GM23338 (cell line): ENCODE measurements at regions not wholly inside any gene's neighbourhood (a gene's known extent, or its start where the extent isn't known, plus 50 kb on each side); places are given as distances from the start of the nearest gene placed in this dataset.
A peak's percentile ranks its signal among the peaks of the same experiment; 100 is the strongest.

ENCODE experiments used
- ATAC-seq: fragments of 200-7000 bp; cut with Tn5 transposase; 3 replicates; pipeline ENCODE4 v1.9.1; 2020
- DNase-seq: peaks from one replicate; pipeline ENCODE4 v3.0.0-alpha.2; 2015; ENCODE audit warnings: low spot score
- H2AFZ ChIP-seq: fragments of 200-600 bp; sonication (generic); 2 replicates; pipeline ENCODE4 v1.8.0; 2016; ENCODE audit warnings: antibody characterized with exemption, mild to moderate bottlenecking, moderate library complexity
- H3F3A ChIP-seq: fragments of 200-600 bp; sonication (generic); replicated peaks from 2 replicates; pipeline ENCODE4 v1.8.0; 2017; ENCODE audit warnings: antibody characterized with exemption, mixed run types, low read depth
- H3K27ac ChIP-seq: fragments of 200-600 bp; sonication (generic); 2 replicates; pipeline ENCODE4 v1.6.1; 2016; ENCODE audit warnings: low read depth
- H3K27me3 ChIP-seq: fragments of 200-600 bp; sonication (generic); 2 replicates; pipeline ENCODE4 v1.8.0; 2016; ENCODE audit warnings: mild to moderate bottlenecking, mixed run types, moderate library complexity; ENCODE audit not compliant: insufficient read depth
- H3K36me3 ChIP-seq: fragments of 200-600 bp; sonication (generic); 2 replicates; pipeline ENCODE4 v1.8.0; 2016; ENCODE audit warnings: mild to moderate bottlenecking; ENCODE audit not compliant: insufficient read depth
- H3K4me1 ChIP-seq: fragments of 200-600 bp; sonication (generic); 2 replicates; pipeline ENCODE4 v1.8.0; 2016; ENCODE audit warnings: mild to moderate bottlenecking, moderate library complexity; ENCODE audit not compliant: insufficient read depth
- H3K4me2 ChIP-seq: fragments of 200-600 bp; sonication (generic); 2 replicates; pipeline ENCODE4 v1.7.1; 2017; ENCODE audit warnings: mixed run types
- H3K4me3 ChIP-seq: fragments of 200-600 bp; sonication (generic); 2 replicates; pipeline ENCODE4 v1.6.1; 2016; ENCODE audit warnings: mixed run types
- H3K79me2 ChIP-seq: fragments of 200-600 bp; sonication (generic); replicated peaks from 2 replicates; pipeline ENCODE4 v1.8.0; 2017; ENCODE audit warnings: mild to moderate bottlenecking; ENCODE audit not compliant: insufficient read depth
- H3K9me2 ChIP-seq: fragments of 200-600 bp; sonication (generic); 2 replicates; pipeline ENCODE4 v1.8.0; 2017; ENCODE audit not compliant: insufficient read depth
- H4K20me1 ChIP-seq: fragments of 200-600 bp; sonication (generic); replicated peaks from 2 replicates; pipeline ENCODE4 v1.8.0; 2017; ENCODE audit warnings: mild to moderate bottlenecking; ENCODE audit not compliant: insufficient read depth
- H3K27ac Mint-ChIP-seq: 2 replicates; pipeline ENCODE4 v1.8.0; 2020; ENCODE audit warnings: inconsistent platforms, mild to moderate bottlenecking, moderate library complexity, mixed read lengths
- H3K27me3 Mint-ChIP-seq: 3 replicates; pipeline ENCODE4 v1.8.0; 2022; ENCODE audit warnings: low read depth, mild to moderate bottlenecking, moderate library complexity, mixed read lengths, inconsistent platforms; ENCODE audit not compliant: insufficient read depth, poor library complexity
- H3K36me3 Mint-ChIP-seq: 3 replicates; pipeline ENCODE4 v1.8.0; 2021; ENCODE audit warnings: low read depth, mild to moderate bottlenecking, inconsistent platforms, moderate library complexity, mixed read lengths
- H3K4me1 Mint-ChIP-seq: 3 replicates; pipeline ENCODE4 v1.8.0; 2020; ENCODE audit warnings: mild to moderate bottlenecking, inconsistent platforms, mixed read lengths
- H3K4me3 Mint-ChIP-seq: 3 replicates; pipeline ENCODE4 v1.8.0; 2021; ENCODE audit warnings: moderate library complexity, mild to moderate bottlenecking, inconsistent platforms, mixed read lengths
- H3K9me3 Mint-ChIP-seq: 3 replicates; pipeline ENCODE4 v1.8.0; 2020; ENCODE audit warnings: moderate library complexity, mild to moderate bottlenecking, inconsistent platforms, mixed read lengths
- CREB1 ChIP-seq: fragments of 250-450 bp; sonication (Bioruptor Pico); IDR thresholded peaks from 2 replicates; pipeline ENCODE4 v1.5.0; 2020; ENCODE audit warnings: low read depth, mild to moderate bottlenecking, moderate library complexity
- EZH2 ChIP-seq: fragments of 200-600 bp; sonication (generic); IDR thresholded peaks from one replicate; pipeline ENCODE4 v1.8.0; 2017; ENCODE audit warnings: antibody characterized with exemption, mild to moderate bottlenecking, low read depth; ENCODE audit not compliant: unreplicated experiment
- EZH2phosphoT487 ChIP-seq: fragments of 200-600 bp; sonication (generic); IDR thresholded peaks from one replicate; pipeline ENCODE4 v1.8.1; 2018; ENCODE audit warnings: antibody characterized with exemption; ENCODE audit not compliant: unreplicated experiment
- JUNB ChIP-seq: IDR thresholded peaks from one replicate; pipeline ENCODE4 v1.6.1; 2016; ENCODE audit warnings: antibody characterized with exemption; ENCODE audit not compliant: unreplicated experiment
- NANOG ChIP-seq: IDR thresholded peaks from 2 replicates; pipeline ENCODE4 v1.6.1; 2016; ENCODE audit warnings: antibody characterized with exemption, borderline replicate concordance
- POLR2AphosphoS5 ChIP-seq: IDR thresholded peaks from 2 replicates; pipeline ENCODE4 v1.6.1; 2016; ENCODE audit warnings: antibody characterized with exemption, low read depth
- STAT1 ChIP-seq: IDR thresholded peaks from one replicate; pipeline ENCODE4 v1.6.1; 2016; ENCODE audit warnings: antibody characterized with exemption; ENCODE audit not compliant: unreplicated experiment
- ZNF114 ChIP-seq: fragments of 250-450 bp; sonication (Bioruptor Pico); IDR thresholded peaks from 2 replicates; pipeline ENCODE4 v1.5.0; 2020; ENCODE audit warnings: mild to moderate bottlenecking, moderate library complexity
- ZNF331 ChIP-seq: fragments of 250-450 bp; sonication (Bioruptor Pico); IDR thresholded peaks from 2 replicates; pipeline ENCODE4 v1.5.0; 2020; ENCODE audit warnings: low read depth, mild to moderate bottlenecking, moderate library complexity
- TF ChIP-seq, protein P1 (sequence below), 2 experiments: fragments of 200-600 bp in 1 of 2; sonication (generic) in 1 of 2; conservative IDR thresholded peaks; 2 replicates each; pipeline versions ENCODE4 v1.5.1 to v1.6.1; 2016 to 2017; ENCODE audit warnings: antibody characterized with exemption in 2 of 2, low read depth in 2 of 2, mild to moderate bottlenecking in 2 of 2, moderate library complexity in 1 of 2
- TF ChIP-seq, protein P2 (sequence below): IDR thresholded peaks from 2 replicates; pipeline ENCODE4 v1.6.1; 2016; ENCODE audit warnings: antibody characterized with exemption
- TF ChIP-seq, protein P3 (sequence below): fragments of 250-450 bp; sonication (Bioruptor Pico); IDR thresholded peaks from 2 replicates; pipeline ENCODE4 v1.5.0; 2020; ENCODE audit warnings: mild to moderate bottlenecking, moderate library complexity

DNA sequence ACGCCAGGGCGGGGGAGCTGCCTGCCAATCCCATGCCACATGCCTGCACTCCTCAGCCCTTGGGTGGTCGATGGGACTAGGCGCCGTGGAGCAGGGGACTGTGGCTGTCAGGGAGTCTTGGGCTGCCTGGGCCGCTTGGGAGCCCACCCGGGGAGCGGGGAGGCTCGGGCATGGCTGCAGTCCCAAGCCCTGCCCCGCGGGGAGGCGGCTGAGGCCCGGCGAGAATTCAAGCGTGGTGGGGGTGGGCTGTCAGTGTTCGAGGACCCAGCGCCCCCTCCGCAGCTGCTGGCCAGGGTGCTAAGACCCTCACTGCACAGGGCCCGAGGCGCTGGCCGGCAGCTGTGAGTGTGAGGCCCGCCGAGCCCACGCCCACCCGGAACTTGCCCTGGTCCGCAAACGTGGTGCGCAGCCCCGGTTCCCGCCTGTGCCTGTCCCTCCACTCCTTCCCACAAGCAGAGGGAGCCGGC lies 83.2 kb upstream of the DMRTA1 start:
- H3K27me3 ChIP-seq, result no peaks in the 10 kb centered on the region
- Mint-ChIP-seq H3K9me3 (peaks cover 6% of the 10 kb centered on the region; the same call in 2 of the 3 replicates), H3K27ac (no peak overlapping the region), H3K27me3 (peaks cover 5% of the 10 kb centered on the region), H3K4me3 (no peak overlapping the region), H3K4me1 (no peaks in the 10 kb centered on the region), H3K36me3 (no peaks in the 10 kb centered on the region)
- TF ChIP-seq, protein P1, sequence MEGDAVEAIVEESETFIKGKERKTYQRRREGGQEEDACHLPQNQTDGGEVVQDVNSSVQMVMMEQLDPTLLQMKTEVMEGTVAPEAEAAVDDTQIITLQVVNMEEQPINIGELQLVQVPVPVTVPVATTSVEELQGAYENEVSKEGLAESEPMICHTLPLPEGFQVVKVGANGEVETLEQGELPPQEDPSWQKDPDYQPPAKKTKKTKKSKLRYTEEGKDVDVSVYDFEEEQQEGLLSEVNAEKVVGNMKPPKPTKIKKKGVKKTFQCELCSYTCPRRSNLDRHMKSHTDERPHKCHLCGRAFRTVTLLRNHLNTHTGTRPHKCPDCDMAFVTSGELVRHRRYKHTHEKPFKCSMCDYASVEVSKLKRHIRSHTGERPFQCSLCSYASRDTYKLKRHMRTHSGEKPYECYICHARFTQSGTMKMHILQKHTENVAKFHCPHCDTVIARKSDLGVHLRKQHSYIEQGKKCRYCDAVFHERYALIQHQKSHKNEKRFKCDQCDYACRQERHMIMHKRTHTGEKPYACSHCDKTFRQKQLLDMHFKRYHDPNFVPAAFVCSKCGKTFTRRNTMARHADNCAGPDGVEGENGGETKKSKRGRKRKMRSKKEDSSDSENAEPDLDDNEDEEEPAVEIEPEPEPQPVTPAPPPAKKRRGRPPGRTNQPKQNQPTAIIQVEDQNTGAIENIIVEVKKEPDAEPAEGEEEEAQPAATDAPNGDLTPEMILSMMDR (conservative IDR thresholded peaks at IDR 0.05; ENCODE audit: low read depth in 2 of 2), result no peak
- TF ChIP-seq NANOG, result no peak
- TF ChIP-seq ZNF331 (CRISPR knock-in tag), result no peak
- H3K9me2 ChIP-seq, result no peaks in the 10 kb centered on the region
- DNase-seq (no peak), ATAC-seq (no peak)
- H3K36me3 ChIP-seq, result no peaks in the 10 kb centered on the region
- no peaks in the 10 kb centered on the region for H3K79me2 ChIP-seq
- H4K20me1 ChIP-seq, result no peaks in the 10 kb centered on the region
- H3K27ac ChIP-seq, result no peak overlapping the region
- H3K4me2 ChIP-seq, result no peak overlapping the region
- H3F3A ChIP-seq, result no peaks in the 10 kb centered on the region
- no peak overlapping the region for H2AFZ ChIP-seq
- H3K4me1 ChIP-seq, result no peaks in the 10 kb centered on the region
- H3K4me3 ChIP-seq, result no peak overlapping the region

DNA sequence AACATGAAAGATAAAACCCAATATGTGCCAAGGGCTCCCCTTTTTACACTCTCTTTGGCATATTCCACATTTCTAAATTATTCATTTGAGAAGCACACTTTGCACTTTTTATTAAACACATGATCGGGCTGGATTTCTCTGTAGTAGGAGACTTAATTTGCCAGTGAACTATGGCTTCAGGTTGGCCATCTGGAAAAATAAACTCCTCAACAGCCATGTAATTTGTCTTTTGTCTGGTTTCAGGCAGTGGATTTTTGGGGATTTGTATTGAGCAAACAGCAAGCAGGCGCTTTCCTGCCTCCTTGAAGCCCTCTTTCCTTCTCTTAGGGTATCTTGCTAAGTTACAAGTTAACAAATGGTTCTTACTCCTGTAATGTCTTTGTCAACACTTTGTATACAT lies 73.0 kb upstream of the DMRTA1 start:
- no peaks in the 10 kb centered on the region for H3K36me3 ChIP-seq
- no peaks in the 10 kb centered on the region for H4K20me1 ChIP-seq
- ATAC-seq (no peak), DNase-seq (no peak)
- H3K9me2 ChIP-seq, result peaks cover 3% of the 10 kb centered on the region; the same call in 1 of the 2 replicates
- no peak overlapping the region for H3K4me3 ChIP-seq
- Mint-ChIP-seq H3K27ac (no peak overlapping the region), H3K27me3 (no peaks in the 10 kb centered on the region), H3K4me1 (peaks cover 11% of the 10 kb centered on the region), H3K9me3 (no peaks in the 10 kb centered on the region), H3K36me3 (no peaks in the 10 kb centered on the region), H3K4me3 (no peak overlapping the region)
- H2AFZ ChIP-seq, result peak overlapping the region; percentile 72
- H3K4me1 ChIP-seq, result peaks cover 16% of the 10 kb centered on the region
- no peak overlapping the region for H3K27ac ChIP-seq
- H3F3A ChIP-seq, result no peaks in the 10 kb centered on the region
- no peaks in the 10 kb centered on the region for H3K27me3 ChIP-seq
- H3K4me2 ChIP-seq, result no peak overlapping the region
- H3K79me2 ChIP-seq, result no peaks in the 10 kb centered on the region
- TF ChIP-seq POLR2AphosphoS5 (no peak), ZNF331 (CRISPR knock-in tag) (no peak), NANOG (no peak), STAT1 (no peak), CREB1 (CRISPR knock-in tag) (no peak), EZH2phosphoT487 (no peak), ZNF114 (CRISPR knock-in tag) (no peak), JUNB (no peak), EZH2 (no peak)
- TF ChIP-seq, protein P2, sequence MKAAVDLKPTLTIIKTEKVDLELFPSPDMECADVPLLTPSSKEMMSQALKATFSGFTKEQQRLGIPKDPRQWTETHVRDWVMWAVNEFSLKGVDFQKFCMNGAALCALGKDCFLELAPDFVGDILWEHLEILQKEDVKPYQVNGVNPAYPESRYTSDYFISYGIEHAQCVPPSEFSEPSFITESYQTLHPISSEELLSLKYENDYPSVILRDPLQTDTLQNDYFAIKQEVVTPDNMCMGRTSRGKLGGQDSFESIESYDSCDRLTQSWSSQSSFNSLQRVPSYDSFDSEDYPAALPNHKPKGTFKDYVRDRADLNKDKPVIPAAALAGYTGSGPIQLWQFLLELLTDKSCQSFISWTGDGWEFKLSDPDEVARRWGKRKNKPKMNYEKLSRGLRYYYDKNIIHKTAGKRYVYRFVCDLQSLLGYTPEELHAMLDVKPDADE, result no peak
- TF ChIP-seq, protein P3, sequence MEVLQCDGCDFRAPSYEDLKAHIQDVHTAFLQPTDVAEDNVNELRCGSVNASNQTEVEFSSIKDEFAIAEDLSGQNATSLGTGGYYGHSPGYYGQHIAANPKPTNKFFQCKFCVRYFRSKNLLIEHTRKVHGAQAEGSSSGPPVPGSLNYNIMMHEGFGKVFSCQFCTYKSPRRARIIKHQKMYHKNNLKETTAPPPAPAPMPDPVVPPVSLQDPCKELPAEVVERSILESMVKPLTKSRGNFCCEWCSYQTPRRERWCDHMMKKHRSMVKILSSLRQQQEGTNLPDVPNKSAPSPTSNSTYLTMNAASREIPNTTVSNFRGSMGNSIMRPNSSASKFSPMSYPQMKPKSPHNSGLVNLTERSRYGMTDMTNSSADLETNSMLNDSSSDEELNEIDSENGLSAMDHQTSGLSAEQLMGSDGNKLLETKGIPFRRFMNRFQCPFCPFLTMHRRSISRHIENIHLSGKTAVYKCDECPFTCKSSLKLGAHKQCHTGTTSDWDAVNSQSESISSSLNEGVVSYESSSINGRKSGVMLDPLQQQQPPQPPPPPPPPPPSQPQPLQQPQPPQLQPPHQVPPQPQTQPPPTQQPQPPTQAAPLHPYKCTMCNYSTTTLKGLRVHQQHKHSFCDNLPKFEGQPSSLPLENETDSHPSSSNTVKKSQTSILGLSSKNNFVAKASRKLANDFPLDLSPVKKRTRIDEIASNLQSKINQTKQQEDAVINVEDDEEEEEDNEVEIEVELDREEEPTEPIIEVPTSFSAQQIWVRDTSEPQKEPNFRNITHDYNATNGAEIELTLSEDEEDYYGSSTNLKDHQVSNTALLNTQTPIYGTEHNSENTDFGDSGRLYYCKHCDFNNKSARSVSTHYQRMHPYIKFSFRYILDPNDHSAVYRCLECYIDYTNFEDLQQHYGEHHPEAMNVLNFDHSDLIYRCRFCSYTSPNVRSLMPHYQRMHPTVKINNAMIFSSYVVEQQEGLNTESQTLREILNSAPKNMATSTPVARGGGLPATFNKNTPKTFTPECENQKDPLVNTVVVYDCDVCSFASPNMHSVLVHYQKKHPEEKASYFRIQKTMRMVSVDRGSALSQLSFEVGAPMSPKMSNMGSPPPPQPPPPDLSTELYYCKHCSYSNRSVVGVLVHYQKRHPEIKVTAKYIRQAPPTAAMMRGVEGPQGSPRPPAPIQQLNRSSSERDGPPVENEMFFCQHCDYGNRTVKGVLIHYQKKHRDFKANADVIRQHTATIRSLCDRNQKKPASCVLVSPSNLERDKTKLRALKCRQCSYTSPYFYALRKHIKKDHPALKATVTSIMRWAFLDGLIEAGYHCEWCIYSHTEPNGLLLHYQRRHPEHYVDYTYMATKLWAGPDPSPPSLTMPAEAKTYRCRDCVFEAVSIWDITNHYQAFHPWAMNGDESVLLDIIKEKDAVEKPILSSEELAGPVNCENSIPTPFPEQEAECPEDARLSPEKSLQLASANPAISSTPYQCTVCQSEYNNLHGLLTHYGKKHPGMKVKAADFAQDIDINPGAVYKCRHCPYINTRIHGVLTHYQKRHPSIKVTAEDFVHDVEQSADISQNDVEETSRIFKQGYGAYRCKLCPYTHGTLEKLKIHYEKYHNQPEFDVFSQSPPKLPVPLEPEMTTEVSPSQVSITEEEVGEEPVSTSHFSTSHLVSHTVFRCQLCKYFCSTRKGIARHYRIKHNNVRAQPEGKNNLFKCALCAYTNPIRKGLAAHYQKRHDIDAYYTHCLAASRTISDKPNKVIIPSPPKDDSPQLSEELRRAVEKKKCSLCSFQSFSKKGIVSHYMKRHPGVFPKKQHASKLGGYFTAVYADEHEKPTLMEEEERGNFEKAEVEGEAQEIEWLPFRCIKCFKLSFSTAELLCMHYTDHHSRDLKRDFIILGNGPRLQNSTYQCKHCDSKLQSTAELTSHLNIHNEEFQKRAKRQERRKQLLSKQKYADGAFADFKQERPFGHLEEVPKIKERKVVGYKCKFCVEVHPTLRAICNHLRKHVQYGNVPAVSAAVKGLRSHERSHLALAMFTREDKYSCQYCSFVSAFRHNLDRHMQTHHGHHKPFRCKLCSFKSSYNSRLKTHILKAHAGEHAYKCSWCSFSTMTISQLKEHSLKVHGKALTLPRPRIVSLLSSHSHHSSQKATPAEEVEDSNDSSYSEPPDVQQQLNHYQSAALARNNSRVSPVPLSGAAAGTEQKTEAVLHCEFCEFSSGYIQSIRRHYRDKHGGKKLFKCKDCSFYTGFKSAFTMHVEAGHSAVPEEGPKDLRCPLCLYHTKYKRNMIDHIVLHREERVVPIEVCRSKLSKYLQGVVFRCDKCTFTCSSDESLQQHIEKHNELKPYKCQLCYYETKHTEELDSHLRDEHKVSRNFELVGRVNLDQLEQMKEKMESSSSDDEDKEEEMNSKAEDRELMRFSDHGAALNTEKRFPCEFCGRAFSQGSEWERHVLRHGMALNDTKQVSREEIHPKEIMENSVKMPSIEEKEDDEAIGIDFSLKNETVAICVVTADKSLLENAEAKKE (CRISPR knock-in tag), result no peak
